GM23338 (cell line): ENCODE measurements at regions not wholly inside any gene's neighbourhood (a gene's known extent, or its start where the extent isn't known, plus 50 kb on each side); places are given as distances from the start of the nearest gene placed in this dataset.

Experiments
- ATAC-seq: fragments of 200-7000 bp; cut with Tn5 transposase; 3 replicates; pipeline ENCODE4 v1.9.1; 2020
- DNase-seq: peaks from one replicate; pipeline ENCODE4 v3.0.0-alpha.2; 2015; ENCODE audit warnings: low spot score
- H2AFZ ChIP-seq: fragments of 200-600 bp; sonication (generic); 2 replicates; pipeline ENCODE4 v1.8.0; 2016; ENCODE audit warnings: antibody characterized with exemption, mild to moderate bottlenecking, moderate library complexity
- H3F3A ChIP-seq: fragments of 200-600 bp; sonication (generic); replicated peaks from 2 replicates; pipeline ENCODE4 v1.8.0; 2017; ENCODE audit warnings: antibody characterized with exemption, mixed run types, low read depth
- H3K27ac ChIP-seq: fragments of 200-600 bp; sonication (generic); 2 replicates; pipeline ENCODE4 v1.6.1; 2016; ENCODE audit warnings: low read depth
- H3K27me3 ChIP-seq: fragments of 200-600 bp; sonication (generic); 2 replicates; pipeline ENCODE4 v1.8.0; 2016; ENCODE audit warnings: mild to moderate bottlenecking, mixed run types, moderate library complexity; ENCODE audit not compliant: insufficient read depth
- H3K36me3 ChIP-seq: fragments of 200-600 bp; sonication (generic); 2 replicates; pipeline ENCODE4 v1.8.0; 2016; ENCODE audit warnings: mild to moderate bottlenecking; ENCODE audit not compliant: insufficient read depth
- H3K4me1 ChIP-seq: fragments of 200-600 bp; sonication (generic); 2 replicates; pipeline ENCODE4 v1.8.0; 2016; ENCODE audit warnings: mild to moderate bottlenecking, moderate library complexity; ENCODE audit not compliant: insufficient read depth
- H3K4me2 ChIP-seq: fragments of 200-600 bp; sonication (generic); 2 replicates; pipeline ENCODE4 v1.7.1; 2017; ENCODE audit warnings: mixed run types
- H3K4me3 ChIP-seq: fragments of 200-600 bp; sonication (generic); 2 replicates; pipeline ENCODE4 v1.6.1; 2016; ENCODE audit warnings: mixed run types
- H3K79me2 ChIP-seq: fragments of 200-600 bp; sonication (generic); replicated peaks from 2 replicates; pipeline ENCODE4 v1.8.0; 2017; ENCODE audit warnings: mild to moderate bottlenecking; ENCODE audit not compliant: insufficient read depth
- H3K9me2 ChIP-seq: fragments of 200-600 bp; sonication (generic); 2 replicates; pipeline ENCODE4 v1.8.0; 2017; ENCODE audit not compliant: insufficient read depth
- H4K20me1 ChIP-seq: fragments of 200-600 bp; sonication (generic); replicated peaks from 2 replicates; pipeline ENCODE4 v1.8.0; 2017; ENCODE audit warnings: mild to moderate bottlenecking; ENCODE audit not compliant: insufficient read depth
- H3K27ac Mint-ChIP-seq: 2 replicates; pipeline ENCODE4 v1.8.0; 2020; ENCODE audit warnings: inconsistent platforms, mild to moderate bottlenecking, moderate library complexity, mixed read lengths
- H3K27me3 Mint-ChIP-seq: 3 replicates; pipeline ENCODE4 v1.8.0; 2022; ENCODE audit warnings: low read depth, mild to moderate bottlenecking, moderate library complexity, mixed read lengths, inconsistent platforms; ENCODE audit not compliant: insufficient read depth, poor library complexity
- H3K36me3 Mint-ChIP-seq: 3 replicates; pipeline ENCODE4 v1.8.0; 2021; ENCODE audit warnings: low read depth, mild to moderate bottlenecking, inconsistent platforms, moderate library complexity, mixed read lengths
- H3K4me1 Mint-ChIP-seq: 3 replicates; pipeline ENCODE4 v1.8.0; 2020; ENCODE audit warnings: mild to moderate bottlenecking, inconsistent platforms, mixed read lengths
- H3K4me3 Mint-ChIP-seq: 3 replicates; pipeline ENCODE4 v1.8.0; 2021; ENCODE audit warnings: moderate library complexity, mild to moderate bottlenecking, inconsistent platforms, mixed read lengths
- H3K9me3 Mint-ChIP-seq: 3 replicates; pipeline ENCODE4 v1.8.0; 2020; ENCODE audit warnings: moderate library complexity, mild to moderate bottlenecking, inconsistent platforms, mixed read lengths
- CREB1 ChIP-seq: fragments of 250-450 bp; sonication (Bioruptor Pico); IDR thresholded peaks from 2 replicates; pipeline ENCODE4 v1.5.0; 2020; ENCODE audit warnings: low read depth, mild to moderate bottlenecking, moderate library complexity
- CTCF ChIP-seq, 2 experiments: fragments of 200-600 bp in 1 of 2; sonication (generic) in 1 of 2; conservative IDR thresholded peaks; 2 replicates each; pipeline versions ENCODE4 v1.5.1 to v1.6.1; 2016 to 2017; ENCODE audit warnings: antibody characterized with exemption in 2 of 2, low read depth in 2 of 2, mild to moderate bottlenecking in 2 of 2, moderate library complexity in 1 of 2
- ETS1 ChIP-seq: IDR thresholded peaks from 2 replicates; pipeline ENCODE4 v1.6.1; 2016; ENCODE audit warnings: antibody characterized with exemption
- EZH2 ChIP-seq: fragments of 200-600 bp; sonication (generic); IDR thresholded peaks from one replicate; pipeline ENCODE4 v1.8.0; 2017; ENCODE audit warnings: antibody characterized with exemption, mild to moderate bottlenecking, low read depth; ENCODE audit not compliant: unreplicated experiment
- NANOG ChIP-seq: IDR thresholded peaks from 2 replicates; pipeline ENCODE4 v1.6.1; 2016; ENCODE audit warnings: antibody characterized with exemption, borderline replicate concordance
- POLR2AphosphoS5 ChIP-seq: IDR thresholded peaks from 2 replicates; pipeline ENCODE4 v1.6.1; 2016; ENCODE audit warnings: antibody characterized with exemption, low read depth
- REST ChIP-seq: IDR thresholded peaks from one replicate; pipeline ENCODE4 v1.6.1; 2018; ENCODE audit warnings: antibody characterized with exemption; ENCODE audit not compliant: unreplicated experiment
- STAT1 ChIP-seq: IDR thresholded peaks from one replicate; pipeline ENCODE4 v1.6.1; 2016; ENCODE audit warnings: antibody characterized with exemption; ENCODE audit not compliant: unreplicated experiment
- ZNF331 ChIP-seq: fragments of 250-450 bp; sonication (Bioruptor Pico); IDR thresholded peaks from 2 replicates; pipeline ENCODE4 v1.5.0; 2020; ENCODE audit warnings: low read depth, mild to moderate bottlenecking, moderate library complexity
- ZNF462 ChIP-seq: fragments of 250-450 bp; sonication (Bioruptor Pico); IDR thresholded peaks from 2 replicates; pipeline ENCODE4 v1.5.0; 2020; ENCODE audit warnings: mild to moderate bottlenecking, moderate library complexity

- Mint-ChIP-seq H3K27me3 (no peaks in the 10 kb centered on the region), H3K4me3 (no peak overlapping the region), H3K9me3 (peaks cover 3% of the 10 kb centered on the region; the same call in 1 of the 3 replicates), H3K36me3 (no peaks in the 10 kb centered on the region; the same call in 2 of the 3 replicates), H3K27ac (no peak overlapping the region), H3K4me1 (peaks cover 2% of the 10 kb centered on the region; the same call in 1 of the 3 replicates)
- H3F3A ChIP-seq, result no peaks in the 10 kb centered on the region
- no peaks in the 10 kb centered on the region for H3K4me1 ChIP-seq
- no peaks in the 10 kb centered on the region for H3K36me3 ChIP-seq
- no peaks in the 10 kb centered on the region for H3K79me2 ChIP-seq
- no peak overlapping the region for H3K4me2 ChIP-seq
- H2AFZ ChIP-seq, result peak overlapping the region; percentile 72; the same call in 1 of the 2 replicates
- H3K27ac ChIP-seq, result no peak overlapping the region
- DNase-seq (no peak), ATAC-seq (no peak)
- H3K9me2 ChIP-seq, result no peaks in the 10 kb centered on the region
- TF ChIP-seq ZNF462 (CRISPR knock-in tag), result no peak
- no peak for TF ChIP-seq NANOG
- no peak for TF ChIP-seq ZNF331 (CRISPR knock-in tag)
- no peaks in the 10 kb centered on the region for H3K27me3 ChIP-seq
- H4K20me1 ChIP-seq, result no peaks in the 10 kb centered on the region
- no peak overlapping the region for H3K4me3 ChIP-seq
Measured at GRCh38 chr2:83695530-83695929, 763.5 kb downstream of the SUCLG1 start.

- no peak for ATAC-seq
- Histone ChIP-seq H3F3A (no peaks in the 10 kb centered on the region), H3K79me2 (no peaks in the 10 kb centered on the region), H2AFZ (peak overlapping the region; percentile 72; the same call in 1 of the 2 replicates), H3K4me1 (no peaks in the 10 kb centered on the region), H4K20me1 (no peaks in the 10 kb centered on the region), H3K9me2 (no peaks in the 10 kb centered on the region), H3K36me3 (no peaks in the 10 kb centered on the region), H3K27ac (no peak overlapping the region), H3K27me3 (no peaks in the 10 kb centered on the region), H3K4me3 (no peak overlapping the region), H3K4me2 (no peak overlapping the region)
- H3K27me3 Mint-ChIP-seq, result no peaks in the 10 kb centered on the region
- no peak overlapping the region for H3K27ac Mint-ChIP-seq
- peaks cover 2% of the 10 kb centered on the region; the same call in 1 of the 3 replicates for H3K4me1 Mint-ChIP-seq
- peaks cover 3% of the 10 kb centered on the region; the same call in 1 of the 3 replicates for H3K9me3 Mint-ChIP-seq
- DNase-seq, result no peak
- no peak overlapping the region for H3K4me3 Mint-ChIP-seq
- H3K36me3 Mint-ChIP-seq, result no peaks in the 10 kb centered on the region; the same call in 2 of the 3 replicates
- no peak for TF ChIP-seq ZNF331 (CRISPR knock-in tag)
- TF ChIP-seq POLR2AphosphoS5, result no peak
- no peak for TF ChIP-seq EZH2
- TF ChIP-seq STAT1, result no peak
- TF ChIP-seq CTCF (conservative IDR thresholded peaks at IDR 0.05; ENCODE audit: low read depth in 2 of 2), result no peak
- TF ChIP-seq REST, result no peak
- no peak for TF ChIP-seq CREB1 (CRISPR knock-in tag)
- TF ChIP-seq ETS1, result no peak
Measured at GRCh38 chr2:83695037-83695436, 764.0 kb downstream of the SUCLG1 start.
